Right ventricle myocardium inferior (tissue), 1 donor: ENCODE measurements at regions not wholly inside any gene's neighbourhood (a gene's known extent, or its start where the extent isn't known, plus 50 kb on each side); places are given as distances from the start of the nearest gene placed in this dataset. TPM values are rescaled to one million over a fixed set of nuclear protein-coding genes. Genes with fewer than 3 reads are reported as not detected.

Experiments used
- ATAC-seq: fragments of 200-7000 bp; cut with Tn5 transposase; one replicate; pipeline ENCODE4 v1.9.1; 2020; ENCODE audit warnings: mild to moderate bottlenecking, moderate library complexity
- DNase-seq: peaks from one replicate; pipeline ENCODE4 v3.0.0; 2021; ENCODE audit errors: missing footprints
- intact Hi-C: fragments of 100-400 bp; cut with DNase I; formaldehyde crosslinking; loops from one replicate; pipeline ENCODE4 v1.11.0; 2022
- microRNA-seq: library from miRNA; unstranded; fragments of <30 nt; microRNA quantifications from one replicate; pipeline ENCODE4 v1.2.0, GENCODE V29; 2020
- donor health status: DM: no; HTN: yes; CAD: no; lungs with severe emphysema.

GRCh38 chr2:225737556-225737955, 338.0 kb downstream of the NYAP2 start:
- ATAC-seq (no peak), DNase-seq (no peak)
- intact Hi-C loops, result no loop called here

- DNase-seq, result no peak
- intact Hi-C loops, result no loop called here
- no peak for ATAC-seq
Observed at GRCh38 chr2:225735844-225736243, 336.3 kb downstream of the NYAP2 start.

- no peak for DNase-seq
- intact Hi-C loops, result no loop called here
Observed at GRCh38 chr2:225725726-225726125, 326.2 kb downstream of the NYAP2 start.

More at GRCh38 chr2:225725726-225726125, 326.2 kb downstream of the NYAP2 start:
- no peak for ATAC-seq

Small RNA genes lying in the stretch of these regions (microRNA-seq; reads per million reads assigned to microRNA genes)
- gene MIR5702, result not detected
